Liver (tissue), 7 donors: ENCODE measurements at regions not wholly inside any gene's neighbourhood (a gene's known extent, or its start where the extent isn't known, plus 50 kb on each side); places are given as distances from the start of the nearest gene placed in this dataset.

Source experiments
- DNase-seq: peaks from one replicate; pipeline ENCODE4 v3.0.0-alpha.2; 2017; ENCODE audit warnings: low spot score
- H3K27ac ChIP-seq, 2 donors: one replicate each; pipeline ENCODE4 v1.7.0; 2013; ENCODE audit warnings: inconsistent platforms in 2 of 2, low read length in 2 of 2, control low read depth in 1 of 2, low read depth in 1 of 2, mild to moderate bottlenecking in 1 of 2
- H3K27me3 ChIP-seq, 4 donors: one replicate each; pipeline versions ENCODE4 v1.6.1 to v1.7.0; 2013; ENCODE audit warnings: low read length in 3 of 4, inconsistent platforms in 1 of 4, mild to moderate bottlenecking in 1 of 4, moderate library complexity in 1 of 4; ENCODE audit not compliant: control insufficient read depth in 4 of 4, insufficient read depth in 4 of 4
- H3K36me3 ChIP-seq, 4 donors: one replicate each; pipeline versions ENCODE4 v1.6.1 to v1.7.0; 2013; ENCODE audit warnings: low read length in 3 of 4, mild to moderate bottlenecking in 3 of 4, low read depth in 1 of 4, moderate library complexity in 1 of 4; ENCODE audit not compliant: control insufficient read depth in 4 of 4, insufficient read depth in 3 of 4
- H3K4me1 ChIP-seq, 4 donors: one replicate each; pipeline versions ENCODE4 v1.6.1 to v1.7.0; 2013; ENCODE audit warnings: low read length in 3 of 4, mild to moderate bottlenecking in 3 of 4, moderate library complexity in 1 of 4; ENCODE audit not compliant: control insufficient read depth in 4 of 4, insufficient read depth in 4 of 4
- H3K4me3 ChIP-seq, 3 donors: one replicate each; pipeline versions ENCODE4 v1.6.1 to v1.7.0; 2013; ENCODE audit warnings: low read length in 3 of 3, control low read depth in 1 of 3, low read depth in 1 of 3, mild to moderate bottlenecking in 1 of 3
- H3K9ac ChIP-seq, 2 donors: one replicate each; pipeline ENCODE4 v1.7.0; 2013; ENCODE audit warnings: low read length in 2 of 2, mild to moderate bottlenecking in 2 of 2, moderate library complexity in 2 of 2, control low read depth in 1 of 2, low read depth in 1 of 2
- H3K9me3 ChIP-seq, 4 donors: one replicate each; pipeline versions ENCODE4 v1.6.1 to v1.7.0; 2013; ENCODE audit warnings: low read length in 3 of 4; ENCODE audit not compliant: control insufficient read depth in 4 of 4
- EGR1 ChIP-seq, 2 donors: IDR thresholded peaks; 2 replicates each; pipeline ENCODE4 v1.6.1; 2016 to 2018; ENCODE audit warnings: antibody characterized with exemption in 2 of 2, low read depth in 2 of 2
- FOXA2 ChIP-seq: IDR thresholded peaks from 2 replicates; pipeline ENCODE4 v1.6.1; 2016; ENCODE audit warnings: antibody characterized with exemption
- GABPA ChIP-seq, 2 donors: IDR thresholded peaks in 1 of 2; conservative IDR thresholded peaks in 1 of 2; 2 replicates each; pipeline ENCODE4 v1.6.1; 2016; ENCODE audit warnings: antibody characterized with exemption in 2 of 2, mild to moderate bottlenecking in 1 of 2, moderate library complexity in 1 of 2
- HNF4A ChIP-seq, 2 donors: conservative IDR thresholded peaks; 2 replicates each; pipeline ENCODE4 v1.6.1; 2016; ENCODE audit warnings: antibody characterized with exemption in 2 of 2, mild to moderate bottlenecking in 2 of 2
- HNF4G ChIP-seq: IDR thresholded peaks from 2 replicates; pipeline ENCODE4 v1.6.1; 2016; ENCODE audit warnings: antibody characterized with exemption
- JUND ChIP-seq, 2 donors: IDR thresholded peaks; 2 replicates each; pipeline ENCODE4 v1.6.1; 2016; ENCODE audit warnings: antibody characterized with exemption in 2 of 2
- NR2F2 ChIP-seq: IDR thresholded peaks from 2 replicates; pipeline ENCODE4 v1.6.1; 2016; ENCODE audit warnings: antibody characterized with exemption
- RAD21 ChIP-seq, 2 donors: IDR thresholded peaks; 2 replicates each; pipeline ENCODE4 v1.6.1; 2016; ENCODE audit warnings: antibody characterized with exemption in 2 of 2, mild to moderate bottlenecking in 2 of 2
- RXRA ChIP-seq, 2 donors: IDR thresholded peaks; 2 replicates each; pipeline ENCODE4 v1.6.1; 2017 to 2018; ENCODE audit warnings: antibody characterized with exemption in 2 of 2, mild to moderate bottlenecking in 1 of 2
- SP1 ChIP-seq: IDR thresholded peaks from 2 replicates; pipeline ENCODE4 v1.6.1; 2018; ENCODE audit warnings: antibody characterized with exemption, mild to moderate bottlenecking
- TAF1 ChIP-seq: conservative IDR thresholded peaks from 2 replicates; pipeline ENCODE4 v1.6.1; 2016; ENCODE audit warnings: antibody characterized with exemption, mild to moderate bottlenecking
- YY1 ChIP-seq: IDR thresholded peaks from 2 replicates; pipeline ENCODE4 v1.6.1; 2016; ENCODE audit warnings: antibody characterized with exemption, mild to moderate bottlenecking
- WGBS: extraction: QIAGEN DNeasy Blood & Tissue Kit; methylation state at CpG from one replicate; pipeline ENCODE4 v1.1.7; 2013; 5-methylcytosine and 5-hydroxymethylcytosine counted together
- TF ChIP-seq, protein P1 (sequence below): IDR thresholded peaks from 2 replicates; pipeline ENCODE4 v1.6.1; 2016; ENCODE audit warnings: antibody characterized with exemption, mild to moderate bottlenecking
- TF ChIP-seq, protein P2 (sequence below): IDR thresholded peaks from 2 replicates; pipeline ENCODE4 v1.6.1; 2016; ENCODE audit warnings: antibody characterized with exemption
- TF ChIP-seq, protein P3 (sequence below): IDR thresholded peaks from 2 replicates; pipeline ENCODE4 v1.6.1; 2016; ENCODE audit warnings: antibody characterized with exemption
- donor health status: healthy.
- donor health status: healthy.
- donor health status: healthy.
- donor health status: healthy.

DNA sequence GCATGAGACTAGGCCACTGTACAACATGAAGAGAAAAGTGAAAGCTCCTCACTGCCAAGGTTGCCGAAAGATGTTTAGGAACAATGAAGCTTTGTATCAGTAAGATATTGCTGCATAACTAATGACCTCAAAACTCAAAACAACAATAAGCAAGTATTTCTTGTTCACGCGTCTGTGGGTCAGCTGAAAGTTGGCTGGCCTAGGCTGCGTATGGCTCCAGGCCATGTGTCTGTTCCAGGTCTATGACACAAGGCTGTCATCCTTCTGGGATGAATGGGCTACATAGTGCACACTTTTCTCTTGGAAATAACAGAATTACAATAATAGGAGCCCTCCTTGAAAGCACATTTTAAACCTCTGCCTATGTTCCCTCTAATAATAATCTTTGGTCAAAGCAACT is 515.9 kb downstream of the PLPP3 start:
- Histone ChIP-seq H3K4me1 (no peaks in the 10 kb centered on the region), H3K9ac (no peak overlapping the region), H3K9me3 (no peaks in the 10 kb centered on the region), H3K4me3 (no peak overlapping the region), H3K27ac (no peak overlapping the region), H3K36me3 (no peaks in the 10 kb centered on the region), H3K27me3 (no peaks in the 10 kb centered on the region)
- DNase-seq, result no peak
- 93% methylated on average over 4 of the region's 4 CpGs for WGBS
- no peak for TF ChIP-seq RAD21 (IDR thresholded peaks at IDR 0.05)
- TF ChIP-seq, protein P1, sequence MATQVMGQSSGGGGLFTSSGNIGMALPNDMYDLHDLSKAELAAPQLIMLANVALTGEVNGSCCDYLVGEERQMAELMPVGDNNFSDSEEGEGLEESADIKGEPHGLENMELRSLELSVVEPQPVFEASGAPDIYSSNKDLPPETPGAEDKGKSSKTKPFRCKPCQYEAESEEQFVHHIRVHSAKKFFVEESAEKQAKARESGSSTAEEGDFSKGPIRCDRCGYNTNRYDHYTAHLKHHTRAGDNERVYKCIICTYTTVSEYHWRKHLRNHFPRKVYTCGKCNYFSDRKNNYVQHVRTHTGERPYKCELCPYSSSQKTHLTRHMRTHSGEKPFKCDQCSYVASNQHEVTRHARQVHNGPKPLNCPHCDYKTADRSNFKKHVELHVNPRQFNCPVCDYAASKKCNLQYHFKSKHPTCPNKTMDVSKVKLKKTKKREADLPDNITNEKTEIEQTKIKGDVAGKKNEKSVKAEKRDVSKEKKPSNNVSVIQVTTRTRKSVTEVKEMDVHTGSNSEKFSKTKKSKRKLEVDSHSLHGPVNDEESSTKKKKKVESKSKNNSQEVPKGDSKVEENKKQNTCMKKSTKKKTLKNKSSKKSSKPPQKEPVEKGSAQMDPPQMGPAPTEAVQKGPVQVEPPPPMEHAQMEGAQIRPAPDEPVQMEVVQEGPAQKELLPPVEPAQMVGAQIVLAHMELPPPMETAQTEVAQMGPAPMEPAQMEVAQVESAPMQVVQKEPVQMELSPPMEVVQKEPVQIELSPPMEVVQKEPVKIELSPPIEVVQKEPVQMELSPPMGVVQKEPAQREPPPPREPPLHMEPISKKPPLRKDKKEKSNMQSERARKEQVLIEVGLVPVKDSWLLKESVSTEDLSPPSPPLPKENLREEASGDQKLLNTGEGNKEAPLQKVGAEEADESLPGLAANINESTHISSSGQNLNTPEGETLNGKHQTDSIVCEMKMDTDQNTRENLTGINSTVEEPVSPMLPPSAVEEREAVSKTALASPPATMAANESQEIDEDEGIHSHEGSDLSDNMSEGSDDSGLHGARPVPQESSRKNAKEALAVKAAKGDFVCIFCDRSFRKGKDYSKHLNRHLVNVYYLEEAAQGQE, result no peak

DNA sequence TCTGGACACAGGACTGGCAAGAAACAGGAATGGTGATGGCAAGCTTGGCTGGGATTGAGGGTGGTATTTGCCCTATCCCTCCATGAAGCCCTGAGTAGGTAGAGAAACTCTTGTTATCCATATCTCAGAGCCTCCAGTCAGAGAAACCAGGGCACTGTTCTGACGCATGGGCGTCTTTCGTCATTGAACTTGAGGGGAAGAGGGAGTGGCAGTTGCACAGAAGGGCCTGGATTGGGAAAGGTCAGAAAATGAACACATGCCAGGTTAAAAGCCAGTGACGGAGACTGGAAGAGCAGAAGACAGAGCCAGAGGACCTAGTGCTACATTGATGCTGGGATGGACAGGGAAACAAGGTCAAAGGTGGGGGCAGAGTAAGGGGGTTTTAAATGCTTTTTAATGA is 516.7 kb downstream of the PLPP3 start:
- no peaks in the 10 kb centered on the region for H3K36me3 ChIP-seq
- TF ChIP-seq RXRA (IDR thresholded peaks at IDR 0.05) (no peak), NR2F2 (no peak), JUND (IDR thresholded peaks at IDR 0.05) (no peak), SP1 (no peak)
- DNase-seq, result no peak
- H3K27ac ChIP-seq, result no peak overlapping the region
- H3K4me3 ChIP-seq, result no peak overlapping the region
- no peaks in the 10 kb centered on the region for H3K4me1 ChIP-seq
- 95% methylated on average over 4 of the region's 4 CpGs for WGBS
- H3K9ac ChIP-seq, result no peak overlapping the region
- no peaks in the 10 kb centered on the region for H3K9me3 ChIP-seq
- no peaks in the 10 kb centered on the region for H3K27me3 ChIP-seq

DNA sequence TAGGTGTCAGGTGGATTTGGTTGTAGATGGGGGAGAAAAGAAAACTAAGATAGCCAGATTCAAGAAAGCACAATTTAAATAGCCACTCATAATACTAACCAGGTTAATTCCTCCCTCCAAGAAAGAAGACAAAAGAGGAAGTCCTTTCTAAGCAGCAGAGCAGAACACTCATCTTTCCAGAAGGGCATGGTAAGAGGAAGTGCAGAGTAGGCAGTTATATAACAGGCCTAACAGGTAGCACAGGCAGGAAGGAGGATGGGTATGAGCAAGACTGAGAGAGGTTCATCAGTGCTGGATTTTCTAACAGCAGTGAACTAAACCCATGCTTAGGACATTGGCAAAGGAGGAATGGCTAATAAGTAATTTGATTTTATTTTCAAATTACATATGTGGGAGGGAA is 517.5 kb downstream of the PLPP3 start:
- no peak for DNase-seq
- Histone ChIP-seq H3K9ac (no peak overlapping the region), H3K27me3 (no peaks in the 10 kb centered on the region), H3K4me3 (no peak overlapping the region), H3K27ac (no peak overlapping the region), H3K36me3 (no peaks in the 10 kb centered on the region), H3K9me3 (no peaks in the 10 kb centered on the region), H3K4me1 (no peaks in the 10 kb centered on the region)
- no peak for TF ChIP-seq HNF4A (conservative IDR thresholded peaks at IDR 0.05)
- no peak for TF ChIP-seq GABPA (IDR thresholded peaks at IDR 0.05 in 1 of 2, conservative IDR thresholded peaks at IDR 0.05 in 1 of 2)

DNA sequence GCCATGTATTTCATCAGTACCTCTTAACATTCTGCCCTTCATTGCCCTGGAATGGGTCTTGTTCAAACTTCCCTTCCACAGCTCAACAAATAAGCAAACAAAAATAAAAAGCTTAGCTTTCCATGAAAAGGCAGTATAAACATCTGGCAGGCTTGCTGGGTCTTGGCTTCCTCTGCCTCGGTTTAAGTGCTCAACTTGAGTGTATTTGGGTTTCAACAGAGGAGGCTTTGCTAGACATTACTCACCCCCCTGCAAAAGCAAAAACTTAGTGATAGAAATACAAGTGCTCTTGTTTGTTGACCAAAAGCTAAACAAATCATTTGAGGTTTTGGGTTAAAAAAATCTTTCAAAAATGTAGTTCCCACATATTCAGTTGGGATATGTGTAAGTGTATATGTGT is 518.5 kb downstream of the PLPP3 start:
- no peak overlapping the region for H3K4me3 ChIP-seq
- no peak overlapping the region for H3K9ac ChIP-seq
- H3K36me3 ChIP-seq, result no peaks in the 10 kb centered on the region
- no peak for TF ChIP-seq HNF4A (conservative IDR thresholded peaks at IDR 0.05)
- TF ChIP-seq, protein P1, result no peak
- no peak for TF ChIP-seq SP1
- no peak for TF ChIP-seq NR2F2
- no peak for TF ChIP-seq GABPA (IDR thresholded peaks at IDR 0.05 in 1 of 2, conservative IDR thresholded peaks at IDR 0.05 in 1 of 2)
- TF ChIP-seq RXRA (IDR thresholded peaks at IDR 0.05), result no peak
- no peak for TF ChIP-seq TAF1
- no peak for TF ChIP-seq RAD21 (IDR thresholded peaks at IDR 0.05)
- TF ChIP-seq JUND (IDR thresholded peaks at IDR 0.05), result no peak
- TF ChIP-seq, protein P2, sequence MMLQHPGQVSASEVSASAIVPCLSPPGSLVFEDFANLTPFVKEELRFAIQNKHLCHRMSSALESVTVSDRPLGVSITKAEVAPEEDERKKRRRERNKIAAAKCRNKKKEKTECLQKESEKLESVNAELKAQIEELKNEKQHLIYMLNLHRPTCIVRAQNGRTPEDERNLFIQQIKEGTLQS, result no peak
- TF ChIP-seq, protein P3, sequence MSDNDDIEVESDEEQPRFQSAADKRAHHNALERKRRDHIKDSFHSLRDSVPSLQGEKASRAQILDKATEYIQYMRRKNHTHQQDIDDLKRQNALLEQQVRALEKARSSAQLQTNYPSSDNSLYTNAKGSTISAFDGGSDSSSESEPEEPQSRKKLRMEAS, result no peak
- no peak for TF ChIP-seq EGR1 (IDR thresholded peaks at IDR 0.05; ENCODE audit: low read depth in 2 of 2)
- no peak for TF ChIP-seq FOXA2
- no peak for TF ChIP-seq HNF4G
- no peak for TF ChIP-seq YY1
- H3K27me3 ChIP-seq, result no peaks in the 10 kb centered on the region
- H3K9me3 ChIP-seq, result no peaks in the 10 kb centered on the region
- DNase-seq, result no peak
- no peaks in the 10 kb centered on the region for H3K4me1 ChIP-seq
- H3K27ac ChIP-seq, result no peak overlapping the region
- 69% methylated on average over 1 of the region's 1 CpG for WGBS
